ENCODE measurements at regions not wholly inside any gene's neighbourhood (a gene's known extent, or its start where the extent isn't known, plus 50 kb on each side); places are given as distances from the start of the nearest gene placed in this dataset.

- FAIRE-seq (no peak), DNase-seq (ENCODE audit: low read depth, low spot score) (no peak)
- no peaks in the 10 kb centered on the region for H3K4me1 ChIP-seq (ENCODE audit: control insufficient read depth, extremely low read depth, insufficient read depth, low read length)
- H3K4me3 ChIP-seq (replicated peaks in 1 of 3; ENCODE audit: insufficient read depth in 1 of 3, low read depth in 1 of 3, low read length in 3 of 3), result no peak overlapping the region
- no peaks in the 10 kb centered on the region for H3K9me3 ChIP-seq (replicated peaks; ENCODE audit: control insufficient read depth, insufficient read depth, low read length)
- TF ChIP-seq EZH2 (IDR thresholded peaks at IDR 0.05; ENCODE audit: borderline replicate concordance, low read depth, low read length, severe bottlenecking) (no peak), MYC (IDR thresholded peaks at IDR 0.05; ENCODE audit: low read depth, low read length) (no peak), FOS (IDR thresholded peaks at IDR 0.05; ENCODE audit: borderline replicate concordance, insufficient read depth, low read length) (no peak), POLR2A (IDR thresholded peaks at IDR 0.05; ENCODE audit: low read depth, low read length) (no peak), JUN (IDR thresholded peaks at IDR 0.05; ENCODE audit: borderline replicate concordance, insufficient read depth, insufficient read length, low read depth) (no peak), CTCF (IDR thresholded peaks at IDR 0.05; ENCODE audit: extremely low read depth in 1 of 2, insufficient read depth in 1 of 2, low read depth in 1 of 2, low read length in 2 of 2) (no peak), POLR2AphosphoS5 (IDR thresholded peaks at IDR 0.05; ENCODE audit: insufficient read depth, low read depth, low read length) (no peak), GATA2 (IDR thresholded peaks at IDR 0.05; ENCODE audit: insufficient read depth, insufficient read length, low read depth, low read length) (no peak), MAX (IDR thresholded peaks at IDR 0.05; ENCODE audit: insufficient read depth, insufficient read length) (no peak)
- BruUV-seq (replicated peaks), result no TSS peak
- no peaks in the 10 kb centered on the region for H3K9me1 ChIP-seq (replicated peaks; ENCODE audit: control insufficient read depth, extremely low read depth, insufficient read depth, low read length)
- no peak overlapping the region for H3K9ac ChIP-seq (replicated peaks; ENCODE audit: extremely low read depth, insufficient read depth, low read length)
- intact Hi-C loops (cut with micrococcal nuclease), result no loop called here
- CTCF ChIA-PET, result no interaction called here
- POLR2A ChIA-PET, result no interaction called here
- no peaks in the 10 kb centered on the region for H4K20me1 ChIP-seq (replicated peaks; ENCODE audit: control insufficient read depth, extremely low read depth, insufficient read depth, low read length)
- no peaks in the 10 kb centered on the region for H3K79me2 ChIP-seq (ENCODE audit: control insufficient read depth, insufficient read depth, low read length)
- no peak overlapping the region for H3K27ac ChIP-seq (ENCODE audit: insufficient read depth, low read depth, low read length)
- no peaks in the 10 kb centered on the region for H3K36me3 ChIP-seq (ENCODE audit: control insufficient read depth in 2 of 2, extremely low read depth in 1 of 2, insufficient read depth in 2 of 2, low read length in 2 of 2)
- dilution Hi-C loops (cut with MboI; ENCODE audit: extremely low pct_ligation_motif_present, low sequenced_read_pairs), result no loop called here
- no peaks in the 10 kb centered on the region for H3K27me3 ChIP-seq (ENCODE audit: control insufficient read depth in 2 of 2, insufficient read depth in 2 of 2, low read length in 2 of 2)
- H2AFZ ChIP-seq (ENCODE audit: low read depth, low read length), result no peak overlapping the region
- no peak overlapping the region for H3K4me2 ChIP-seq (ENCODE audit: insufficient read depth, low read length)
Observed at GRCh38 chr9:6695121-6695814, 49.7 kb upstream of the GLDC start.

Measured in endothelial cell of umbilical vein (primary cell).